Neural progenitor cell (in vitro differentiated cells): ENCODE measurements at regions not wholly inside any gene's neighbourhood (a gene's known extent, or its start where the extent isn't known, plus 50 kb on each side); places are given as distances from the start of the nearest gene placed in this dataset.

Source experiments
- DNase-seq: peaks from one replicate; pipeline ENCODE4 v3.0.0-alpha.2; 2016; ENCODE audit warnings: low spot score
- H2AFZ ChIP-seq: fragments of 200-600 bp; sonication (generic); replicated peaks from 2 replicates; pipeline ENCODE4 v1.6.1; 2016; ENCODE audit warnings: antibody characterized with exemption
- H3F3A ChIP-seq: fragments of 200-600 bp; sonication (generic); 2 replicates; pipeline ENCODE4 v1.6.1; 2016; ENCODE audit warnings: antibody characterized with exemption, low read depth
- H3K27ac ChIP-seq: fragments of 200-600 bp; sonication (generic); 2 replicates; pipeline ENCODE4 v1.5.1; 2016; ENCODE audit warnings: mild to moderate bottlenecking
- H3K27me3 ChIP-seq: fragments of 200-600 bp; sonication (generic); 2 replicates; pipeline ENCODE4 v1.6.1; 2016; ENCODE audit warnings: mild to moderate bottlenecking, moderate library complexity
- H3K36me3 ChIP-seq: fragments of 200-600 bp; sonication (generic); 2 replicates; pipeline ENCODE4 v1.5.1; 2016
- H3K4me1 ChIP-seq: fragments of 200-600 bp; sonication (generic); 2 replicates; pipeline ENCODE4 v1.6.1; 2016; ENCODE audit warnings: mixed run types
- H3K4me2 ChIP-seq: fragments of 200-600 bp; sonication (generic); 2 replicates; pipeline ENCODE4 v1.6.1; 2016
- H3K4me3 ChIP-seq: fragments of 200-600 bp; sonication (generic); 2 replicates; pipeline ENCODE4 v1.5.1; 2016
- H3K79me2 ChIP-seq: fragments of 200-600 bp; sonication (generic); 2 replicates; pipeline ENCODE4 v1.6.1; 2016; ENCODE audit warnings: low read depth
- H3K9ac ChIP-seq: fragments of 200-600 bp; sonication (generic); 2 replicates; pipeline ENCODE4 v1.6.1; 2016
- H3K9me3 ChIP-seq: fragments of 200-600 bp; sonication (generic); 2 replicates; pipeline ENCODE4 v1.5.1; 2016; ENCODE audit warnings: low read depth
- H4K20me1 ChIP-seq: fragments of 200-600 bp; sonication (generic); 2 replicates; pipeline ENCODE4 v1.6.1; 2016; ENCODE audit warnings: low read depth
- H3K27ac Mint-ChIP-seq: 3 replicates; pipeline ENCODE4 v1.8.0; 2021; ENCODE audit warnings: mixed read lengths
- H3K27me3 Mint-ChIP-seq: 2 replicates; pipeline ENCODE4 v1.8.0; 2022; ENCODE audit warnings: low read depth, mild to moderate bottlenecking, inconsistent platforms, moderate library complexity, mixed read lengths; ENCODE audit not compliant: insufficient read depth
- H3K36me3 Mint-ChIP-seq: 3 replicates; pipeline ENCODE4 v1.8.0; 2021; ENCODE audit warnings: mixed read lengths
- H3K4me1 Mint-ChIP-seq: 3 replicates; pipeline ENCODE4 v1.8.0; 2021; ENCODE audit warnings: mixed read lengths
- H3K4me3 Mint-ChIP-seq: 3 replicates; pipeline ENCODE4 v1.8.0; 2021; ENCODE audit warnings: mild to moderate bottlenecking, moderate library complexity, mixed read lengths
- H3K9me3 Mint-ChIP-seq: 3 replicates; pipeline ENCODE4 v1.8.0; 2020; ENCODE audit warnings: mixed read lengths
- EZH2 ChIP-seq: fragments of 200-600 bp; sonication (generic); IDR thresholded peaks from 2 replicates; pipeline ENCODE4 v1.6.1; 2017; ENCODE audit warnings: antibody characterized with exemption, mild to moderate bottlenecking, moderate library complexity
- EZH2phosphoT487 ChIP-seq: fragments of 200-600 bp; sonication (generic); IDR thresholded peaks from 2 replicates; pipeline ENCODE4 v1.6.1; 2017; ENCODE audit warnings: antibody characterized with exemption
- TF ChIP-seq, protein P1 (sequence below): fragments of 200-600 bp; sonication (generic); IDR thresholded peaks from 2 replicates; pipeline ENCODE4 v1.5.1; 2017; ENCODE audit warnings: antibody characterized with exemption, mild to moderate bottlenecking

DNA sequence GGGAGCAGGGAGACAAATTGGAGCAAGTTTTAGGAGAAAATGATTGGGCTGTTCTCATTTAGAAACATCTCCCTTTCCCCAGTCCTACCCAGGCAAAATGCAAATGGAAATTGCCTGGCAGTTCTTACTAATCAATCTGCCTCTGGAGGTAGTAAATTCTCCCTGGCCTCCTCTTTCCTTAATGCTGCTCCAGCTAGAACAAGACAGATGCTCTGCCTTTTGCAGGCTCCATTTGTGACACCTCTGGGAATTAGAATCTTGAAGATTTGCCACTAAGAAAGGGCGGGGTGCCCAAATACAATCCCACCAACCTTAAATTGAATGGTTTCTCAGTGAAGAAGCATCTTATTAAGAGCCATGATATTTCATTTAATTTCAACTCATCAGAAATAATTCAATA is 377.7 kb upstream of the CDH11 start:
- Histone ChIP-seq H3K4me1 (peaks cover 14% of the 10 kb centered on the region), H3K79me2 (no peaks in the 10 kb centered on the region)
- no peaks in the 10 kb centered on the region for H3K36me3 Mint-ChIP-seq

DNA sequence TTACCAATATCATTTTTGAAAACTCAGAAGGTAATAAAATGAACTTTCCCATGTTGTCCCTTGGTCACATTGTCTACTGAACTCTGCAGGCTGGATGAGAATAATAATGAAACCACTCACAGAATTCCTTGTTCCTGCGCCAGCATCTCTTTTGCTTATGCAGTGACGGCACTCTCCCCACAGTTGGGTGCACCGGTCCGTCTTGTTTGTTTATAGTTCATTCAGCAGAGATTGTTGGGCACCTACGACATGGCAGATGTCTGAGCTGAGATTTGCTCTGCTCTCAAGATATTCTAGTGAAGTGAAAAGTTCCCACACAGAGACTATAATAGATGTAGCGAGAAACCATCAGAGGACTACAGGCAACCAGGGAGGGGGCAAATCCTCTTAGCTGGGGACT is 375.7 kb upstream of the CDH11 start:
- H3K4me3 ChIP-seq: no peak overlapping the region
- no peaks in the 10 kb centered on the region for H3K27me3 ChIP-seq
- no peaks in the 10 kb centered on the region for H4K20me1 ChIP-seq
- Mint-ChIP-seq H3K27me3 (peaks cover 9% of the 10 kb centered on the region), H3K4me1 (peaks cover 22% of the 10 kb centered on the region), H3K9me3 (peaks cover 3% of the 10 kb centered on the region), H3K36me3 (no peaks in the 10 kb centered on the region), H3K4me3 (no peak overlapping the region), H3K27ac (no peak overlapping the region)
- peaks cover 28% of the 10 kb centered on the region for H3K4me1 ChIP-seq
- no peak overlapping the region for H3K27ac ChIP-seq
- no peaks in the 10 kb centered on the region for H3K79me2 ChIP-seq
- no peaks in the 10 kb centered on the region for H3K36me3 ChIP-seq
- H2AFZ ChIP-seq: peak overlapping the region; percentile 45
- no peak overlapping the region for H3K4me2 ChIP-seq
- TF ChIP-seq EZH2phosphoT487 (no peak), EZH2 (no peak)
- TF ChIP-seq, protein P1, sequence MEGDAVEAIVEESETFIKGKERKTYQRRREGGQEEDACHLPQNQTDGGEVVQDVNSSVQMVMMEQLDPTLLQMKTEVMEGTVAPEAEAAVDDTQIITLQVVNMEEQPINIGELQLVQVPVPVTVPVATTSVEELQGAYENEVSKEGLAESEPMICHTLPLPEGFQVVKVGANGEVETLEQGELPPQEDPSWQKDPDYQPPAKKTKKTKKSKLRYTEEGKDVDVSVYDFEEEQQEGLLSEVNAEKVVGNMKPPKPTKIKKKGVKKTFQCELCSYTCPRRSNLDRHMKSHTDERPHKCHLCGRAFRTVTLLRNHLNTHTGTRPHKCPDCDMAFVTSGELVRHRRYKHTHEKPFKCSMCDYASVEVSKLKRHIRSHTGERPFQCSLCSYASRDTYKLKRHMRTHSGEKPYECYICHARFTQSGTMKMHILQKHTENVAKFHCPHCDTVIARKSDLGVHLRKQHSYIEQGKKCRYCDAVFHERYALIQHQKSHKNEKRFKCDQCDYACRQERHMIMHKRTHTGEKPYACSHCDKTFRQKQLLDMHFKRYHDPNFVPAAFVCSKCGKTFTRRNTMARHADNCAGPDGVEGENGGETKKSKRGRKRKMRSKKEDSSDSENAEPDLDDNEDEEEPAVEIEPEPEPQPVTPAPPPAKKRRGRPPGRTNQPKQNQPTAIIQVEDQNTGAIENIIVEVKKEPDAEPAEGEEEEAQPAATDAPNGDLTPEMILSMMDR: no peak
- DNase-seq: no peak
- no peak overlapping the region for H3K9ac ChIP-seq
- no peaks in the 10 kb centered on the region for H3F3A ChIP-seq
- H3K9me3 ChIP-seq: no peaks in the 10 kb centered on the region

More for the DNA sequence above, 377.7 kb upstream of the CDH11 start:
- peaks cover 3% of the 10 kb centered on the region for H3K9me3 Mint-ChIP-seq
- H3K9ac ChIP-seq: no peak overlapping the region
- no peak overlapping the region for H3K27ac ChIP-seq
- H3K4me3 ChIP-seq: no peak overlapping the region
- no peak overlapping the region for H3K4me3 Mint-ChIP-seq
- DNase-seq: no peak
- H3K36me3 ChIP-seq: no peaks in the 10 kb centered on the region
- no peaks in the 10 kb centered on the region for H3F3A ChIP-seq
- H3K9me3 ChIP-seq: no peaks in the 10 kb centered on the region
- H3K27me3 ChIP-seq: no peaks in the 10 kb centered on the region
- H3K27ac Mint-ChIP-seq: no peak overlapping the region
- H3K4me2 ChIP-seq: no peak overlapping the region
- peak overlapping the region; percentile 10 for H2AFZ ChIP-seq
- TF ChIP-seq EZH2phosphoT487 (no peak), EZH2 (no peak)
- TF ChIP-seq, protein P1: no peak
- H4K20me1 ChIP-seq: no peaks in the 10 kb centered on the region
- peaks cover 2% of the 10 kb centered on the region for H3K27me3 Mint-ChIP-seq
- peaks cover 10% of the 10 kb centered on the region for H3K4me1 Mint-ChIP-seq

DNA sequence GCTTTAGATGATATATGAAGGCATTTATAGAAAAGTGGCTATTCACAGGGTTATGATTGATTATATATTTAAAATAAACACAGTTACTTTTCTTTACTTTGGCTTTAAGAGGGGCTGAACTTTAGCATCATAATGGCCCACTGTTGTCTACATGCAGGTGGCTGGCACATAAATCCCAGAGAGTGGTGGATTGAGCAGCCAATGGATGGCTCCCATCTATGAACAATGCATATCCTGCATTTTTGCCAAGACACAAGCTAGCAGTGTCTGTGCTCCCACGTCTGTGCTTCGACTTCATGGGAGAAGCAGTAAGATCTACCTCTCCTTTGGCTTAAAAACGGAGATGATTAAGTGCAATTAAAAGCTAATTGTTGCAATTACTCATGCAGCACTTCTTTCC is 373.2 kb upstream of the CDH11 start:
- Histone ChIP-seq H3K4me2 (no peak overlapping the region), H3K9me3 (no peaks in the 10 kb centered on the region), H4K20me1 (no peaks in the 10 kb centered on the region), H3K36me3 (no peaks in the 10 kb centered on the region), H3K9ac (no peak overlapping the region), H2AFZ (no peak overlapping the region), H3K27me3 (no peaks in the 10 kb centered on the region), H3F3A (no peaks in the 10 kb centered on the region), H3K4me1 (peaks cover 32% of the 10 kb centered on the region), H3K27ac (no peak overlapping the region), H3K4me3 (no peak overlapping the region), H3K79me2 (no peaks in the 10 kb centered on the region)
- Mint-ChIP-seq H3K27ac (no peak overlapping the region), H3K27me3 (peaks cover 9% of the 10 kb centered on the region), H3K4me3 (no peak overlapping the region), H3K9me3 (peaks cover 3% of the 10 kb centered on the region), H3K4me1 (peaks cover 19% of the 10 kb centered on the region), H3K36me3 (no peaks in the 10 kb centered on the region)
- TF ChIP-seq EZH2phosphoT487: no peak
- TF ChIP-seq, protein P1: no peak
- TF ChIP-seq EZH2: no peak
- DNase-seq: no peak
